ENCODE measurements at regions not wholly inside any gene's neighbourhood (a gene's known extent, or its start where the extent isn't known, plus 50 kb on each side); places are given as distances from the start of the nearest gene placed in this dataset.

GRCh38 chr12:125944446-125944845 is 879.2 kb downstream of the AACS start:
- TF ChIP-seq POLR2AphosphoS5 (IDR thresholded peaks at IDR 0.05) (no peak), CTCF (IDR thresholded peaks at IDR 0.05 in 8 of 11, conservative IDR thresholded peaks at IDR 0.05 in 3 of 11) (no peak)
